ENCODE measurements at regions not wholly inside any gene's neighbourhood (a gene's known extent, or its start where the extent isn't known, plus 50 kb on each side); places are given as distances from the start of the nearest gene placed in this dataset.

- Mint-ChIP-seq H3K27me3 (ENCODE audit: low read depth) (peaks cover 3% of the 10 kb centered on the region; the same call in 1 of the 2 replicates), H3K27ac (no peak overlapping the region), H3K9me3 (no peaks in the 10 kb centered on the region), H3K4me3 (no peak overlapping the region), H3K36me3 (ENCODE audit: insufficient read depth in 1 of 3, low read depth in 3 of 3) (no peaks in the 10 kb centered on the region), H3K4me1 (peaks cover 23 to 26% of the 10 kb centered on the region in 2 experiments)
- H4K5ac ChIP-seq (ENCODE audit: insufficient read length, low read depth, low read length): no peak overlapping the region
- H4K20me1 ChIP-seq (ENCODE audit: control insufficient read depth, insufficient read depth, insufficient read length): no peaks in the 10 kb centered on the region
- no peak overlapping the region for H4K91ac ChIP-seq (ENCODE audit: insufficient read length, low read depth, low read length)
- no peak overlapping the region for H3K18ac ChIP-seq (ENCODE audit: insufficient read length, low read depth, low read length)
- H2BK20ac ChIP-seq (ENCODE audit: low read depth, low read length, poor library complexity, severe bottlenecking): no peak overlapping the region
- no peak for DNase-seq
- H4K8ac ChIP-seq (replicated peaks; ENCODE audit: insufficient read length, low read depth, low read length): no peak overlapping the region
- H2BK120ac ChIP-seq (ENCODE audit: low read depth, low read length, poor library complexity, severe bottlenecking): no peak overlapping the region
- H3K14ac ChIP-seq (ENCODE audit: insufficient read depth, low read length): no peak overlapping the region
- no peaks in the 10 kb centered on the region for H3K27me3 ChIP-seq (ENCODE audit: insufficient read depth, low read length)
- H2AFZ ChIP-seq (ENCODE audit: low read length): no peak overlapping the region
- H3K9ac ChIP-seq (ENCODE audit: extremely low read depth, insufficient read length, low read length): no peak overlapping the region
- H3K4me2 ChIP-seq (ENCODE audit: insufficient read depth, insufficient read length, low read length): no peak overlapping the region
- no peak overlapping the region for H2BK5ac ChIP-seq (ENCODE audit: insufficient read length, low read length)
- no peaks in the 10 kb centered on the region for H3K79me1 ChIP-seq (ENCODE audit: insufficient read depth, low read depth, low read length, poor library complexity, severe bottlenecking)
- no peak overlapping the region for H2BK12ac ChIP-seq (ENCODE audit: insufficient read length, low read depth, low read length)
- no peaks in the 10 kb centered on the region for H3K79me2 ChIP-seq (ENCODE audit: insufficient read depth, low read length)
- no peak overlapping the region for H3K56ac ChIP-seq (ENCODE audit: insufficient read length, low read depth, low read length)
- H2AK5ac ChIP-seq (ENCODE audit: insufficient read length, low read length): no peak overlapping the region
- H3K4ac ChIP-seq (ENCODE audit: low read depth, low read length): no peak overlapping the region
- H2BK15ac ChIP-seq (ENCODE audit: low read depth, low read length): no peak overlapping the region
- no peaks in the 10 kb centered on the region for H3K23me2 ChIP-seq (ENCODE audit: insufficient read length, low read depth, low read length, poor library complexity, severe bottlenecking)
- H3T11ph ChIP-seq (ENCODE audit: low read length): no peak overlapping the region
- no peaks in the 10 kb centered on the region for H3K9me3 ChIP-seq (ENCODE audit: control insufficient read depth, low read depth, low read length)
- no peak overlapping the region for H3K23ac ChIP-seq (ENCODE audit: insufficient read length, low read depth, low read length)
- no CpG with 5 or more reads among the region's 6 CpGs for WGBS (ENCODE audit: extremely low coverage, insufficient read length, low lambda C conversion rate)
- TF ChIP-seq CTCF (conservative IDR thresholded peaks at IDR 0.05): no peak
- no peak overlapping the region for H3K27ac ChIP-seq (ENCODE audit: insufficient read length, low read depth, low read length)
- peaks cover 11% of the 10 kb centered on the region; the same call in 1 of the 2 replicates for H3K4me1 ChIP-seq (ENCODE audit: insufficient read depth, low read length)
Observed at GRCh38 chr21:35225573-35225972, 176.5 kb upstream of the RUNX1 start.

Data from H9 (cell line).